Fibroblast of lung (primary cell): ENCODE measurements at regions not wholly inside any gene's neighbourhood (a gene's known extent, or its start where the extent isn't known, plus 50 kb on each side); places are given as distances from the start of the nearest gene placed in this dataset.

Source experiments
- DNase-seq, 2 donors: peaks; one replicate each; pipeline versions ENCODE4 v3.0.0 to v3.0.0-alpha.2; 2010; ENCODE audit warnings: low read depth in 2 of 2
- H2AFZ ChIP-seq: 2 replicates; pipeline ENCODE4 v1.5.1; 2012; ENCODE audit warnings: low read length, control low read depth, inconsistent platforms
- H3K27ac ChIP-seq: 2 replicates; pipeline ENCODE4 v1.5.1; 2011; ENCODE audit warnings: low read length, control low read depth; ENCODE audit not compliant: insufficient read depth
- H3K27me3 ChIP-seq: 2 replicates; pipeline ENCODE4 v1.5.1; 2011; ENCODE audit warnings: mild to moderate bottlenecking, low read length; ENCODE audit not compliant: control insufficient read depth, insufficient read depth
- H3K36me3 ChIP-seq: 2 replicates; pipeline ENCODE4 v1.5.1; 2011; ENCODE audit warnings: low read length; ENCODE audit not compliant: control insufficient read depth, insufficient read depth
- H3K4me1 ChIP-seq: 2 replicates; pipeline ENCODE4 v1.5.1; 2011; ENCODE audit warnings: low read length; ENCODE audit not compliant: control insufficient read depth, insufficient read depth; ENCODE audit errors: extremely low read depth
- H3K4me2 ChIP-seq: 2 replicates; pipeline ENCODE4 v1.5.1; 2011; ENCODE audit warnings: low read length, control low read depth; ENCODE audit not compliant: insufficient read depth; ENCODE audit errors: extremely low read depth
- H3K4me3 ChIP-seq, 4 experiments: fragments of 200-600 bp in 1 of 4; sonication (generic) in 1 of 4; replicated peaks in 1 of 4; 2 replicates each; pipeline ENCODE4 v1.5.1; 2011 to 2016; ENCODE audit warnings: low read length in 4 of 4, low read depth in 3 of 4, mild to moderate bottlenecking in 3 of 4, control low read depth in 2 of 4, inconsistent platforms in 1 of 4, mixed read lengths in 1 of 4; ENCODE audit not compliant: insufficient read depth in 1 of 4; ENCODE audit errors: control extremely low read depth in 1 of 4
- H3K79me2 ChIP-seq: 2 replicates; pipeline ENCODE4 v1.5.1; 2012; ENCODE audit warnings: mild to moderate bottlenecking, low read length, inconsistent platforms; ENCODE audit not compliant: control insufficient read depth, insufficient read depth
- H3K9ac ChIP-seq: 2 replicates; pipeline ENCODE4 v1.5.1; 2011; ENCODE audit warnings: mild to moderate bottlenecking, low read length, control low read depth; ENCODE audit not compliant: insufficient read depth
- H3K9me3 ChIP-seq: 2 replicates; pipeline ENCODE4 v1.5.1; 2012; ENCODE audit warnings: low read depth, low read length; ENCODE audit not compliant: control insufficient read depth, insufficient read depth
- H4K20me1 ChIP-seq: 2 replicates; pipeline ENCODE4 v1.5.1; 2011; ENCODE audit warnings: low read length; ENCODE audit not compliant: control insufficient read depth, insufficient read depth; ENCODE audit errors: extremely low read depth
- EZH2 ChIP-seq: IDR thresholded peaks from 2 replicates; pipeline ENCODE4 v1.5.1; 2012; ENCODE audit warnings: low read length, control low read depth, mild to moderate bottlenecking; ENCODE audit errors: missing control alignments
- TF ChIP-seq, protein P1 (sequence below), 2 donors: IDR thresholded peaks in 1 of 2; conservative IDR thresholded peaks in 1 of 2; 1 replicate in 1 of 2; 2 replicates in 1 of 2; pipeline ENCODE4 v1.5.1; 2011 to 2012; ENCODE audit warnings: low read length in 2 of 2, control low read depth in 1 of 2, inconsistent platforms in 1 of 2, low read depth in 1 of 2, mild to moderate bottlenecking in 1 of 2

GRCh38 chr6:137951064-137951597, 84.1 kb downstream of the TNFAIP3 start:
- H3K79me2 ChIP-seq, result no peaks in the 10 kb centered on the region
- H3K9ac ChIP-seq, result no peak overlapping the region
- DNase-seq, result no peak
- H3K9me3 ChIP-seq, result no peaks in the 10 kb centered on the region
- H2AFZ ChIP-seq, result no peak overlapping the region
- H3K27ac ChIP-seq, result no peak overlapping the region
- no peaks in the 10 kb centered on the region for H3K36me3 ChIP-seq
- no peaks in the 10 kb centered on the region for H3K4me1 ChIP-seq
- H3K4me3 ChIP-seq, result no peak overlapping the region
- H3K4me2 ChIP-seq, result no peak overlapping the region
- H3K27me3 ChIP-seq, result no peaks in the 10 kb centered on the region
- TF ChIP-seq, protein P1, sequence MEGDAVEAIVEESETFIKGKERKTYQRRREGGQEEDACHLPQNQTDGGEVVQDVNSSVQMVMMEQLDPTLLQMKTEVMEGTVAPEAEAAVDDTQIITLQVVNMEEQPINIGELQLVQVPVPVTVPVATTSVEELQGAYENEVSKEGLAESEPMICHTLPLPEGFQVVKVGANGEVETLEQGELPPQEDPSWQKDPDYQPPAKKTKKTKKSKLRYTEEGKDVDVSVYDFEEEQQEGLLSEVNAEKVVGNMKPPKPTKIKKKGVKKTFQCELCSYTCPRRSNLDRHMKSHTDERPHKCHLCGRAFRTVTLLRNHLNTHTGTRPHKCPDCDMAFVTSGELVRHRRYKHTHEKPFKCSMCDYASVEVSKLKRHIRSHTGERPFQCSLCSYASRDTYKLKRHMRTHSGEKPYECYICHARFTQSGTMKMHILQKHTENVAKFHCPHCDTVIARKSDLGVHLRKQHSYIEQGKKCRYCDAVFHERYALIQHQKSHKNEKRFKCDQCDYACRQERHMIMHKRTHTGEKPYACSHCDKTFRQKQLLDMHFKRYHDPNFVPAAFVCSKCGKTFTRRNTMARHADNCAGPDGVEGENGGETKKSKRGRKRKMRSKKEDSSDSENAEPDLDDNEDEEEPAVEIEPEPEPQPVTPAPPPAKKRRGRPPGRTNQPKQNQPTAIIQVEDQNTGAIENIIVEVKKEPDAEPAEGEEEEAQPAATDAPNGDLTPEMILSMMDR (conservative IDR thresholded peaks at IDR 0.05 in 1 of 2, IDR thresholded peaks at IDR 0.05 in 1 of 2; ENCODE audit: low read depth in 1 of 2, low read length in 2 of 2), result no peak
- TF ChIP-seq EZH2, result no peak
- H4K20me1 ChIP-seq, result no peaks in the 10 kb centered on the region

DNA sequence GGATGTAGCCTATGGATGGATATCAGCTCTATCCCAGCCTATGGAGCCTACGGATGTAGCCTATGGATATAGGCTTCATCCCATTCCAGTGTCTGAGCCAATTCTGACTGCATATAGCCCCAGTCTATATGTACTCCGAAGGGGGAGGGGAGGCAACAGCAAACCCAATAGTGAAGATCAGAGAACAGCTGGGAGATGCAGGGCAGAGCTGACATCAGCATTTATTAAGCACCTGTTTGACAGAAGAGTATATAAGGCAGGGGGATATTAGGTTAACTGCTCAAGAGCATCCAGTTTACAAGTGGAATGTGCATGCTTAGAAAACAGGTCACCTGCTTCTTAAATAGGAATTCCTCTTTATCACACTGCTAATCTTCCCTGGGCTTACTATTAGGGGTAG, 85.2 kb downstream of the TNFAIP3 start:
- Histone ChIP-seq H3K4me3 (no peak overlapping the region), H3K79me2 (no peaks in the 10 kb centered on the region), H3K27me3 (no peaks in the 10 kb centered on the region), H3K9ac (no peak overlapping the region), H3K9me3 (no peaks in the 10 kb centered on the region), H3K4me1 (no peaks in the 10 kb centered on the region), H3K4me2 (no peak overlapping the region), H2AFZ (no peak overlapping the region), H3K27ac (no peak overlapping the region), H4K20me1 (no peaks in the 10 kb centered on the region), H3K36me3 (no peaks in the 10 kb centered on the region)
- TF ChIP-seq EZH2, result no peak
- TF ChIP-seq, protein P1 (conservative IDR thresholded peaks at IDR 0.05 in 1 of 2, IDR thresholded peaks at IDR 0.05 in 1 of 2; ENCODE audit: low read depth in 1 of 2, low read length in 2 of 2), result no peak
- DNase-seq, result no peak

DNA sequence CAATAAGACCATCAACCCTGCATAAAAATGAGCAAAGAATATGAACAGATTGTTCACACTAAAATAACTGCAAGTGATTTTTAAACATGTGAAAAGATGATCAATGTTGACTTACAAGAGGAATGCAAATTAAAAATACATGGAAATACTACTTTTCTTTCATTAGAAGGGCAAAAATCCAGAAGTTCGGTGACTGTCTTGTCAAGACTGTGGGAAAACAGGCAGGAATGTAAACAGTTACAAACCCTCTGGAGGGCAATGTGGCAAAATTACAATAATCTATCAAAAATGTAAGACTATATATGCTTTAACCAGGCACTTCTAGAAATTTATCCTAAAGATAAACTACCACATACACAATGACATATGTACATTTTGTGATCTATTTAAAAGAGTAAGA, 86.7 kb downstream of the TNFAIP3 start:
- Histone ChIP-seq H3K36me3 (no peaks in the 10 kb centered on the region), H4K20me1 (no peaks in the 10 kb centered on the region), H3K9ac (no peak overlapping the region), H2AFZ (no peak overlapping the region), H3K27me3 (no peaks in the 10 kb centered on the region), H3K4me1 (no peaks in the 10 kb centered on the region), H3K4me2 (no peak overlapping the region), H3K27ac (no peak overlapping the region), H3K4me3 (no peak overlapping the region), H3K9me3 (no peaks in the 10 kb centered on the region), H3K79me2 (no peaks in the 10 kb centered on the region)
- DNase-seq, result no peak
- no peak for TF ChIP-seq EZH2
- TF ChIP-seq, protein P1 (conservative IDR thresholded peaks at IDR 0.05 in 1 of 2, IDR thresholded peaks at IDR 0.05 in 1 of 2; ENCODE audit: low read depth in 1 of 2, low read length in 2 of 2), result no peak
